Embryonic facial prominence (tissue), 1 donor: ENCODE measurements at regions not wholly inside any gene's neighbourhood (a gene's known extent, or its start where the extent isn't known, plus 50 kb on each side); places are given as distances from the start of the nearest gene placed in this dataset.

Experiments
- DNase-seq: peaks from one replicate; pipeline ENCODE4 v3.0.0-alpha.2; 2016; ENCODE audit errors: extremely low spot score

DNA sequence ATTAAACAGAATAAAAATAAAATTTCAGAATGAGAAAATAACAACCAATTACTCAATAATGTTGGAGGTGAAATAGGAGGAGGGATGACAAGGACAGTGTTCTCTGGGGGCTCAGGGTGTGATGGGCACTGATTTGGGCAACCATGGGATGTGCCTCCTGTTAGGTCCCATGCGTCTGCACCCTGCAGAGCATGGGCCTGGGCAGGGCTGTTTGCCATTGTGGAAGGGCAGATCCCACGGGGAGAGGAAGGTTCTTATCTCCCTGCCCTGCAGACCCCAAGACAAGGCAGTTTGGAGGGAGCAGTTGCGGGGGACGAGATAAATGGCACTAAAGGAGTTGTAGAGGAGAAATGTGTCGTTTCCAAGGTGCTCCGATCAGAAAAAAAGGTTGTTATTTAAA is 206.3 kb downstream of the THBS2 start:
- no peak for DNase-seq

DNA sequence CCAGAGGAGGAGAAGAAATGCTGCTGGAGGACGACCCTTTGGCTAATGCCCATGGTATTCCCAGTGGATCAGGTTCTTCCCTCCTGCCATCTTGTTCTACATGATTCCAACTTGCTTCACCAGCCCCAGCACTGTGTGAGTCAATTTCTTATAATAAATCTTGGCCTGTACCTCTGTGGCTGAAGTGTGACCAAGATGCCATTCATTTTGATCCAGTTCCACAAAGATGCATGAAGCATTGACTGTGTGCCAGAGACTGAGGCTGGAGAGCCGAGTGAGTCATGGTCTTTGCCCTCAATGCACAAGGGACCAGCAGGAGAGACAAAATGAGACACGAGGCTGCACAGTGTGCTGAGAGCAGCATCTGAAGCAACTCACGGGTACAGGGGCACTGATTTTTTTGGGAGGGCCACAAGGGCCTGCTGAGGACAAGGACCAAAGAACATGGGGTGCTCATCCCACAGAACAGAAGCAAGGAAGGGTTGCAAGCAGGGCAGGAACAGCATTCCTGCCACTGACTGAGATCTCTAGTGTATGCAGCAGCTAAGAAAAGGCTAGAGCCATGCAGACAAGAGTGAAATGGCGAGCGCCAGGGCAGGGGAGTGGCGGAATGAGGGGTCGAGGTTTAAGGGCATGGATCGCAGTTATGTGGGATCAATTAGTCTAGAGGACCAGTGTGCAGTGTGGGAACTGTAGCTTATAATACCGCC is 207.0 kb downstream of the THBS2 start:
- DNase-seq: no peak

DNA sequence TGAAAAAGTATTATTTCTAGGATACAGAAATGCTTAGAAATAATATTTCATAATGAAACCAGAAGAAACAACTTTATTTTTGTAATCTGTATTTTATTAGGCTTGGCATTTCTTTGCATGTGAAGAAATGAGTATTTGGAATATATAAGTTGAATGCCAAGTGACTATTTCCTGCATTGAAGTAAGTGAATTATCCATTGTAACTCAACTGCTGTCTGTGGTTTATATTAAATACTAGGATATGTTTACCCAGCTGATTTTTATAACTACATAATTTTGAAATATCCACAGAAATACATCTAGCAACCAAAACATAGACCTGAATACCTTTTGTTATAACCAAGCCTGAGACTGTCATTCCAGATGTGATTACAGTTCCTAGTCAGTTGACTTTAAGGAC is 207.6 kb downstream of the THBS2 start:
- no peak for DNase-seq

DNA sequence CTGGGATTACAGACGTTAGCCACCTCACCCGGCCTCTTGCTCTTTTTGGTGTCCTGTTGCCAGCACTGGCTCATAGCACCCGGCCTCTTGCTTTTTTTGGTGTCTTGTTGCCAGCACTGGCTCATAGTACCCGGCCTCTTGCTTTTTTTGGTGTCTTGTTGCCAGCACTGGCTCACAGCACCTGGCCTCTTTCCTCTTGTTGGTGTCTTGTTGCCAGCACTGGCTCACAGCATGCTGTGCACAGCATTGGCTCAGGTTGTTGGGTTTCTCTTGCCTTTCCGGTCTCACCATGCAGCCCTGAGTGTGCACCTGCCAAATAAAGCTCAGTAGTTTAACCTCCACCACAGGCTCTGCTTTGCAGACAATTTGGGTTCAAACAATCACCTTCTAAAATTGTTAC is 208.2 kb downstream of the THBS2 start:
- no peak for DNase-seq

DNA sequence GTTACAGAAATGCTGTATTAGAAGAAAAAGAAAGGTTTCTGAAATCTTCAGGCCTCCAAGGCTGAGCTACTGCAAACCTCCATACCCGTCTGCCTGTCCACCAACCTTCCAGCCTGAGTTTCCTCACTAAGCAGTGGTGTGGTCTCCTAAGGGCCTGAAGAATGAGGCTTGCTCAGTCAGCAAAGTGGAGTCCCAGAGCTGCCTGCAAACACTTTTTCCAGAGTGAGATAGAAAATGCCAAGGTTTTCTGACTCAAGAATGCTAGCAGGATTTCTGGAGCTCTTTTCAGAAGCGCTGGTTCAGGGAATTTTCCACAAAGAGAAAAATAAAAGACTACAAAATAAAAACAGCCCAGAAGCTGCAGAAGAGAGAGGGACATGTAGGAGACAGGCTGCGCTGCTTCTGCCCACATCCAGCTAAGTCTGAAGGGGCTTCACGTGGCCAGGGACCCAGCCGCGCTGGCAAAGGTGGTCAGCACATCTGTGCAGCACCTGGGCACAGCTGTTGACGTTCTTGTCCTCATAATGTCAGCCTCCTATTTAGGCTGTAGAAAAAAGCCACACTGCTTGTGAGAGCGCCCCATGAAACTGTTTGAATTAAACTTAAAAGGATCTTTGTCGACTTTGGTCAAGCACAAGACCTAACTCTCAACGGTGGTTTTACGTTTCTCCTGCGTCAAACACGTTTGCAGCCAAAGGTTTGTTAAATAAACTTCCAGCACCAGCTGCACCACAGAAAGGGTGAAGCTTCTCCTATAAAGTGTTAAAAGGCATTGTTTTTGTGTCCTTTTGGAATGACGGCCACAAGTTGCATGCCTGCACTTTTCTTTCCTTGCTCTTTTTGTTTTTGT is 209.0 kb downstream of the THBS2 start:
- no peak for DNase-seq

DNA sequence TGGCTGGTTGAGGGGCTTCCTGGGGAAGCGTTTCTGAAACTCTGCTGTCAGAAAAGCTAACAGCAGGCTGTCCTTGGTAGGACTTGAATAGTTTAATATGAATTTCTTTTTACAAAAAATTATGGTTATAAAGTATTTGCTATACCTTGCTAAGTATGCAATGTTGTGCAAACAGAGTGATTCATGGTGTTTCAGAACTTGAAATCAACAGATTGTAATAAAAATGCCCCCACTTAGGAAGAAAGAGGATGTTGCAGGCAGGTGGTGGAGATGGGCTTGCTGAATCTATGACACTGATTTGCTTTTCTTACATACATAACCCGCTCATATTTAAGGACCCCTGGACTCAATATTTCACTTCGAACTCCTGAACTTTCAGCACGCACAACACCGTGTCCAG is 211.6 kb downstream of the THBS2 start:
- DNase-seq: no peak

DNA sequence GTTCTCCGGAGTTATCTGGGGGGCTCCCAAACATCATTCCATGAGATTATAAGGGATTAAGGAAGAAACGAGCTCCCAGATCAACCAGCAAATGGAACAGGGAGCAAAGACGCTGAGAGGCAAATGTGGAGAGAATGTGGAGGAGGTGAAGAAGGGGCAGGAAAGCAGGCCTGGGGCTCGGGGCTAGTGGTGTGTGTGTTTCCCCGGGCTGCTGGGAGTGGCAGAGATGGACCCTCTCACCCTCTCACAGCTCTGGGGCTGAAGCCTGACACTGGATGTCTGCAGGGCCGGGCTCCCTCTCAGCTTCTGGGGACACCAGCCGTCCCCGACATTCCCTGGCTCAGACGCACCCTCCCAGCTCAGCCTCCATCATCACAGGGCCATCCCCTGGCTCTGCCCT is 212.6 kb downstream of the THBS2 start:
- no peak for DNase-seq

DNA sequence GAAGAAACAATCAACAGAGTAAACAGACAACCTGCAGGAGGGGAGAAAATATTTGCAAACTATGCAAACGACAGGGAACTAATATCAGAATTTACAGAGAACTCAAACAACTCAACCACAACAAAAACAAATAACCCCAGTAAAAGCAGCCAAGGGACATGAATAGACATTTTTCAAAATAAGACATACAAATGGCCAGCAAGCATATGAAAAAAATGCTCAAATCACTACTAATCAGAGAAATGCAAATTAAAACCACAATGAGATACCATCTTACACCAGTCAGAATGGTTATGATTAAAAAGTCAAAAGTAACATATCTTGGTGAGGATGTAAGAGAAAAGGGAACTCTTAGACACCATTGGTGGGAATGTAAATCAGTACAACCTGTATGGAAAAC is 215.0 kb downstream of the THBS2 start:
- DNase-seq: no peak

DNA sequence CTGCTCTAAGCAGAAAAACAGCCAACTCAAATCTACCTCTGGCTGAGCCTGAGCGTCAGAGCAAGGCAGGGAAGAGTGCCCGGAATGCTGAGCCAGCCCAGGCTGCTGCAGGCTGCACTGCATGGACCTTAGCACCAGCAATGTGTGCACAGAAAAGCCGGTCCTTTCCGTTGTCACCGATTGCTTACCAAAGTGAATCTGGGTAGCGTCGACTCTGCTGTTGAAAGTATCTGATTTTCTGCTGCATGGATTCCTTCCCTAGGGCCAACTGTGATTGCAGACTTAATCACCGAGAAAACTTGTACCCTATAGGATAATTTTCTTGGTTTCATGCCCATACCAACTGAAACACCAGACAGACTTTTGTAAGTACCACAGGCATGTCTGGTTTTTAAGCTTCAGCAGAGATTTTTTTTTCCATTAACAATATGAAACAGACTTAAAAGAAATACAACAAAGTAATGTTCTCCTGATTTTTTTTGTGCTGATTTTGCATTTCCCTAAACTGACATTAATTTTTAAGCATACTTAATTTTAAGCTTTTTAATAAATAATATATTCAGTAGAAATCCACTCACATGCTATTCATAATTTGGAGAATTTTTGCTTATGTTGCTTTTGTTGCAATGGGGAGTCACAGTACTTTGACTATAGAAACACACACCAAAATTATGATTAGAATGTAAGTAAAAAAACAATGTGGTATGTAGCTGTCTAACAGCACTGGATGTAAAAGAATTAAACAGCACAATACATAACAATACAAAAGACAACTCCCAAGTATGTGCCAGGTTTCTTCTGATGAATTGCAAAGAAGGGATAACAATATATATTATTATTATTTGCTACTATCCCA is 218.0 kb downstream of the THBS2 start:
- DNase-seq: peak; percentile 59

DNA sequence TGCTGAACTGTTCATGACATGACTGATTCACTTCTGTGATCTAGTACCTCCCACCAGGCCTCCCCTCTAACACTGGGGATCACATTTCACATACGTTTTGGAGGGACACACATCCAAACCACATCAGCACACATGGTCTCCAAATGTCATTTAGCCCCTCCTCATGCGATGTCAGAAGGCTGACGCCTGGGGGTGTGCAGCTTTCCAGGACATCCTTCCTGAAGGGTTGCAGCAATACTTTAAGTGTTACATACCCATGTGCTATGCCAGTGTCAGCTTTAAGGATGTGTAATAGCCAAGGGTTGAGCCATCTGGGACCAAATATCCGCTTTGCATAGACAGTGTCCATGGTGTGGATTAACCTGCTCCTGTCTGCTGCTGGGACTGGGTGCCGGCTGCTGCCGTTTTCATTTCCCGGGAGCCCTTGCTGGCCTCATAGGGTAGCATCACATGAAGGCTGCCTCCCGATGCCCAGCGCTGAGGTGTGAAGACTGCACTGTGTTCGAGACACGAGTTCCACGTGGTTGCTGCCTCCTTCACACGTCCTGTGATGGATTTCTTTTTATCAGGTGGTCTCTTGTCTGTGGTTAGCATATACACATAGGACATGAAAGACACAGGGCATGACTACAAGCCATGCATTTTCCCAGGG is 219.0 kb downstream of the THBS2 start:
- no peak for DNase-seq

DNA sequence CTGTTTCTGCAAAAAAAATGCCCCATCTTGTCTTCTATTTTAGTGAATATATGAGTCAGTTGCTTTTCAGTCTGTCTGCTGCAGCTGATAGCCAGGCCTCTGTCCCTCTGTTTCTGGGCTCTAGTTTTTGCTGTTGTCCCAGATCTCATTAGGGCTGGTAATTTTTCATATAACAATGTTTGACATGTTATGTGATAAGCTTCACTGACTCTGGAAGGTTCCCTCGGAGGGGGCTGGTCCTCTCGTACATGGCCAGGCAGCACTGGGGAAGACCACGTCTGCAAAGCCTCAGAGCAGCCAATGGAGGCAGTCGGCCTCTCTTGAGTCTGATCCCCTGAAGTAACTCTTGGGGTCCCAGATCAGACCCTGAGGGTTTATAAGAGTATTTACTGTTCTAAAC is 223.8 kb downstream of the THBS2 start:
- DNase-seq: no peak

DNA sequence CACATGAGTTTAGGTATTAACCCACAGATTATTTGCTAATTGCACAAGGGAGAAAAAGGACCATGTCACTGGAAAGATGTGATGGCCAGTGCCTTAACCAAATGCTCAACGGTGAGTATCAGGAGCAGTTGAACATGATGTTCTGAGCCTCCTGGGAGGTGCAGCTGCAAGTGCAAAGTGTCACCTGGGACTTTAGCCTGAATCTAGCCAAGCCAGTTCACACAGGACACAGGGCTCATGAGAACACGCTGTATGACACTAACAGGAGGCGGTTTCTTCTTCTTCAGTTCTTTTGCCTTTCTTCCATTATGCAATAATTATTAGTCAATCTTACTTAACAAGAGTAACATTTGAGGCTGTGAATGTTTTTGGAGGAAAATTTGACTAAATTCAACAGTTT is 225.3 kb downstream of the THBS2 start:
- DNase-seq: no peak

DNA sequence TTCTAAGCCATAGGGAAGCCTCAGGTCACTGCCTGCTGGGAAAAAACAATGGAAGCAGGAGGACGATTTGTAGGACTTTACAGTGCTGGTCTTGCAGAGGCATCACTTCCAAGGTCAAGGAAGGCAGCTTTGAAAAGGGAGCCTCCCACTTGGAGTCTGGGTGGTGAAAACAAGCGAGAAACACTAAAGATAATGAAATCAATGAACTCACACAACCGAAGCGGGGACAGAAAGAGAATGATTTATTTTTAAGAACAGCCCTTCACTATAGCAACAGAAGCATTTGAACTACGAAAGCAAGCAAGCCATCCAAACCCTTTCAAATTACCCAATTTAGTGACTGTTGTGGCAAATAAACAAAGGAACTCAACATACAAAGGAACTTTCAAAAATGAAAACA is 227.5 kb downstream of the THBS2 start:
- no peak for DNase-seq

DNA sequence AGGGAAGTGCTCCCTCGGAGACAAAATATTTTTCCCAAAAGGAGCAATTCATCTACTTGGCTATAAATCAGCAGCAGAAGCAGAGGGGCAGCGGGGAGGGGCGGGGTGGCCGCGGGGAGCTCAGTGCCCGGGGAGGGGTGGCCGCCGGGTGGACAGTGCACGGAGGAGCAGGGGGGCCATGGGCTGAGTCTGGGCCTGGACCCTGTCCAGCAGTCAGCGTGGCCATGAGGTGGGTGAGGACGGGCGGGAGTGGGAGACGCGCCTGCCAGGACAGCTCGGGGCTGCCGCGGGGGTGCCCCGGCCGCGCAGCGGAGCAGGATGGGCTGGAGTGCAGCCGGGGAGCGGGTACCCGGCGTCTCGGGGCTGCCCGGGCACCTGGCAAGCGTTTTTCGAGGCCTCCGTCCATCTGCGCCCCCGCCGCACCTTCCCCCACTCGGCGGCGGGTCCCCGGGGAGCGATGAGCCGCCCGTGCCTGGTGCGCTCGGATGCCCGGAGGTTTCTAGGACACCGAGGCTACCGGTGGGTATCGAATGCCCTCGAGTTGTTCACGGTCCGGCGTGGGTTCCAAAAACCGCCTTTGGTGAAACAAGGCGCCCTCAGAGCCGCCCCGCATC is 229.5 kb downstream of the THBS2 start:
- no peak for DNase-seq

DNA sequence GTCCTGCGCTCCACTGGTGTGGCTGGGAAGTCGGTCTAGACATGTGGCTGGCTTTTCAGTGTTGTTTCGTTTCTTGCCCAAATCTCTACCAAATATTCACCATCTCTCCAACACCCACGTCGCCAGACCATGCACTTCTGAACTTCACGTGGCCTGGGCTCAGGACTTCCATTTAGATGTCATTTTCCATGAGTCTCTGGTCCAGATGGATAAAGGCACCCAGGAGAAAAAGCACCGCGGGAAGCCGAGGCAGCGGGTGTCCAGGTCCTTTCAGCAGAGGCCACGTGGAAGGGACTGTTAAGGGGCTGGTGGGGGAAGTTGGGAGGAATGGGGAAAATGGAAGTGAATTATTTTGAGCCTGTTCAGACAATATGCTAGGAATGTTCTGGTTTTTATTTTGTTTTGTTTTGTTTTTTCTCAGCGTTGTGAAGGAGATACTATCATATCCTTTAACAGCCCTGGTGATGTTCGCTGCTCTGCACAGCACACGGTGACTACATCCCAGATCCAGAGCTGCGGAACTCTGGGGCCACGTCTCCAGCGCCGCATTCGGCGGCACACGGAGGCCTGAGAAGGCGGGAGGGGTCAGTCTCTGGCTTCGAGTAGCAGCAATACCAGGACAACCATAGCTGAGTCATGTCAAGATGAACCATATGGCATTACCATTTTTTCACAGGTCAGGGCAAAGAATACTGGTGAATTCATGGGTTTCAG is 230.3 kb downstream of the THBS2 start:
- no peak for DNase-seq

DNA sequence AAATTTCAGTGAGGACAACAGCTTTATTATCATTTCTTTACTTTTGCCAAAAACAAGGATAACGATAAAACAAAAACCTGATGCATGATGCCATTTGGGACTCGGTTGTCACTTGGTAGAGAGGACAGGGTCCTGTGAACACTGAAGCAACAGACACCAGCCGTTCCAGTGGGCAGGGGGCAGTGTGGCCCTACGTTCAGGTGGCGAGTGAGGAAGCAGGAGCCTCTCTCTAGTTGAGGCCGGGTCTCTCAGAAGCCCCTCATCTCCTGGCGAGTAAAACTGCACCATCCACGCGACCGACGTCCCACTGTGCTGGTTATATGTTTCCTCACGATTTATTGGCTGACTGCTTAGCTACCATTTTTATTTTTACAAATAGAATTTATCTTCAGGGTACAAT is 231.6 kb downstream of the THBS2 start:
- DNase-seq: no peak

DNA sequence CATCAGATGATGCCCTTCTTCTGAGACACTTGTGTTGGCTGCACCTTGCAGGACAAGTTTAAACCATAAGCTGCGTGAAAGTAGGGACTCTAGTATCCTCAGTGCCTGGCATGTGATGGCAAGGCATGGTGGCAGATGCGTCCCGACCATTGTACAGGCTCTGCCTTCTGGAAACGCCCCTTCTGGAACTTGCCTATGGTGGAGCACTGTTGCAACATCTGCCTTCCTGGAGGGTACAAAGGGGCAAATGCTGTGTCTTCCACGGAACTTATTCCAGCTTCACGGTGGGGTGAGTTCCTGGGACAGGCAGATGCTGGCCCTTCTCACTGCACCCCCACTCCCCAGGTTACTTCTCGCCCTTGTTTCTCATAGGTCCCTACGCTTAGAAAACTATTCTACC is 232.8 kb downstream of the THBS2 start:
- no peak for DNase-seq

DNA sequence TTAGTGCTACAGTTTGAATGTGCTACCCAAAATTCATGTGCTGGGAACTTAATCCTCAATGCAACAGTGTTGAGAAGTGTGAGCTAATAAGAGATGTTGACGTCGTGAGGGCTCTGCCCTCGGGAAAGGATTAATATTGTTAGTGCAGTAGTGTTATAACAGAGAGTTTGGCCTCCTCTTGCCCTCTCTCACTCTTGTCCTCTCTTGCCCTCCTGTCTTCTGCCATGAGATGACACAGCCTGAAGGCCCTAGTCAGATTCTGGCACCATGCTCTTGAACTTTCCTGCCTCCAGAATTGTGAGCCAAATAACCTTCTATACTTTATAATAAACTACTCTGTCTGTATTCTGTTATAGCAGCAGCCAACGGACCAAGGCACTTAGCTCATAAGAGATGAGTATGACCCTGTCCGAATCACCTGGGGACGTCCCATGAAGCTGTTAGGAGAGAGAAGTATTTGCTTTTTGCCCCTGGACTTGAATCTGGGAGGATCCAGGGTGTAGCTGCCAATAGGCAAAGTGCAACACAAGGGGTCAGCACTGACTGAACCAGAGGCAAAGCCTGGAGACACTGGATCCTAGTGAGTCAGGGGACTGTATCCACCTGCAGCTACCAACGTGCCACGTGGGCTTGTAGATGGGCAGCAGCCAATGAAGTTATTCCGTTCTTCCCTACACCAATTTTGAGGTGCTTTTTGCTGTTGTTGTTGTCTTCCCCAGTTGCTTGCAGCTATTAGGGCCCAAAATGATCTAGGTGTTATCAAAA is 233.7 kb downstream of the THBS2 start:
- DNase-seq: no peak

DNA sequence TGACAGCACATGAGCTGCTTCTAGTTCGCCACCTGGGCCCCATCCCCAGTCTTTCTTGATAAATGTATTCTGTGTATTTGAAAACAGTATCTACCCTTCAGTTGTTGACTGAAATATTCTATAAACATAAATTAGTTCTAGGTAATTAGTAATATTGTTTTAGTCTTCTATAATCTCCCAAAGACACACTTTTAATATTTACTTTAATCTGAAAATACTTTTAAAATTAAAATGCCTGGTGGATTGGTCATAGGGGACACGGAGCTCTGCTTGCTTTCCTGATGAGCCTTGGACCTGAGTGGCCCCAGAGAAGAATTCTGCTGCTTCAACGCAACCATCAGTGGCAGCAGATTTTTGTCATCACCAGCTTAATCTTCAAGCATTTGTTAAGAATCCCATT is 234.5 kb downstream of the THBS2 start:
- no peak for DNase-seq

DNA sequence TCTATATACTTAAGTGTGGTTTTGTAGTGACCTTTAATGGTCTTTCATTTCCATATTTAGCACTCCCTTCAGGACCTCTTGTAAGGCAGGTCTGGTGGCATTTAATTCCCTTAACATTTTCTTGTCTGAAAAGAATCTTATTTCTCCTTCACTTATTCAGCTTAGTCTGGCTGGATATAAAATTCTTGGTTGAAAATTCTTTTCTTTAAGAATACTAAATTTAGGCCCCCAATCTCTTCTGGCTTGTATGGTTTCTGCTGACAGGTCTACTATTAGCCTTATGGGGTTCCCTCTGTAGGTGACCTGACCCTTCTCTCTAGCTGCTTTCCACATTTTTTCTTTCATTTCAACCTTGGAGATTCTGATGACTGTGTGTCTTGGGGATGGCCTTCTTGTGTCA is 236.9 kb downstream of the THBS2 start:
- DNase-seq: no peak
